GM12864 (cell line): ENCODE measurements at regions not wholly inside any gene's neighbourhood (a gene's known extent, or its start where the extent isn't known, plus 50 kb on each side); places are given as distances from the start of the nearest gene placed in this dataset.

Experiments
- DNase-seq: peaks from one replicate; pipeline ENCODE4 v3.0.0-alpha.2; 2011; ENCODE audit warnings: low read depth
- H3K4me3 ChIP-seq: 2 replicates; pipeline ENCODE4 v1.5.1; 2011; ENCODE audit warnings: mild to moderate bottlenecking, low read depth, low read length, control low read depth
- CTCF ChIP-seq: IDR thresholded peaks from 2 replicates; pipeline ENCODE4 v1.5.1; 2011; ENCODE audit warnings: low read depth, mild to moderate bottlenecking, moderate library complexity, low read length, control low read depth, inconsistent platforms; ENCODE audit errors: missing control alignments

- no peak for TF ChIP-seq CTCF
- no peak for DNase-seq
- no peak overlapping the region for H3K4me3 ChIP-seq
These were observed 159.5 kb downstream of the RRAGC start for GRCh38 chr1:38700077-38700470.

GRCh38 chr1:38699330-38700076 lies 160.1 kb downstream of the RRAGC start:
- TF ChIP-seq CTCF, result no peak
- no peak overlapping the region for H3K4me3 ChIP-seq

GRCh38 chr1:38697387-38697786 lies 162.2 kb downstream of the RRAGC start:
- no peak for DNase-seq
- no peak overlapping the region for H3K4me3 ChIP-seq
- no peak for TF ChIP-seq CTCF

More at GRCh38 chr1:38699330-38700076, 160.1 kb downstream of the RRAGC start:
- DNase-seq, result no peak

GRCh38 chr1:38696371-38696770 lies 163.2 kb downstream of the RRAGC start:
- H3K4me3 ChIP-seq, result no peak overlapping the region
- TF ChIP-seq CTCF, result no peak
- DNase-seq, result no peak

- DNase-seq, result no peak
- no peak overlapping the region for H3K4me3 ChIP-seq
- TF ChIP-seq CTCF, result no peak
These were observed 165.8 kb downstream of the RRAGC start for GRCh38 chr1:38693759-38694158.

GRCh38 chr1:38693031-38693430 lies 166.5 kb downstream of the RRAGC start:
- no peak for DNase-seq
- TF ChIP-seq CTCF, result no peak
- no peak overlapping the region for H3K4me3 ChIP-seq
